ENCODE measurements at regions not wholly inside any gene's neighbourhood (a gene's known extent, or its start where the extent isn't known, plus 50 kb on each side); places are given as distances from the start of the nearest gene placed in this dataset.

DNA sequence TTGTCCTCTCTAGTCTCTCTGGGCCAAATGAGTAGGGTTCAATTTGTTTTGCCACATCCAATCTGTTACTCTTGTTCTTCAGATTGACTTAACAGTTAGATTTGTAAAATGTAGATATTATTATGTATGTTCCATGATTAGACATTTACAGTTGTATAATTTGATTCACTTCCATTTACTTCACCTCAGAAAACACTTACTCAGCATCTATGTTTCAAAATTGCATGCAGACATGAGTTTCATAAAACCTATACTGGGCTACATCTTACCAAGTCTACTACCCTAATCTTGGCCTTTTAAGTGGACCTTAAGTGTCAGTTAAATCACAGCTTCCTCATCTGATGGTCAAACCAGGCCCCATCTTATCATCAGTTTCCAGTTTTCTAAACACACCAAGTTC lies 1181.2 kb upstream of the CDH9 start:
- TF ChIP-seq, protein P1, sequence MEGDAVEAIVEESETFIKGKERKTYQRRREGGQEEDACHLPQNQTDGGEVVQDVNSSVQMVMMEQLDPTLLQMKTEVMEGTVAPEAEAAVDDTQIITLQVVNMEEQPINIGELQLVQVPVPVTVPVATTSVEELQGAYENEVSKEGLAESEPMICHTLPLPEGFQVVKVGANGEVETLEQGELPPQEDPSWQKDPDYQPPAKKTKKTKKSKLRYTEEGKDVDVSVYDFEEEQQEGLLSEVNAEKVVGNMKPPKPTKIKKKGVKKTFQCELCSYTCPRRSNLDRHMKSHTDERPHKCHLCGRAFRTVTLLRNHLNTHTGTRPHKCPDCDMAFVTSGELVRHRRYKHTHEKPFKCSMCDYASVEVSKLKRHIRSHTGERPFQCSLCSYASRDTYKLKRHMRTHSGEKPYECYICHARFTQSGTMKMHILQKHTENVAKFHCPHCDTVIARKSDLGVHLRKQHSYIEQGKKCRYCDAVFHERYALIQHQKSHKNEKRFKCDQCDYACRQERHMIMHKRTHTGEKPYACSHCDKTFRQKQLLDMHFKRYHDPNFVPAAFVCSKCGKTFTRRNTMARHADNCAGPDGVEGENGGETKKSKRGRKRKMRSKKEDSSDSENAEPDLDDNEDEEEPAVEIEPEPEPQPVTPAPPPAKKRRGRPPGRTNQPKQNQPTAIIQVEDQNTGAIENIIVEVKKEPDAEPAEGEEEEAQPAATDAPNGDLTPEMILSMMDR (IDR thresholded peaks at IDR 0.05): no peak
- TF ChIP-seq POLR2A (IDR thresholded peaks at IDR 0.05): no peak
